CMK (cell line): ENCODE measurements at regions not wholly inside any gene's neighbourhood (a gene's known extent, or its start where the extent isn't known, plus 50 kb on each side); places are given as distances from the start of the nearest gene placed in this dataset.

Source experiments
- DNase-seq: peaks from one replicate; pipeline ENCODE4 v3.0.0-alpha.2; 2010; ENCODE audit warnings: low read depth

- DNase-seq = no peak
Measured at GRCh38 chr2:122884889-122885288, 1129.4 kb downstream of the TSN start.

- DNase-seq = no peak
Measured at GRCh38 chr2:122885436-122885835, 1130.0 kb downstream of the TSN start.

GRCh38 chr2:122886479-122887145 is 1131.2 kb downstream of the TSN start:
- DNase-seq = no peak

DNA sequence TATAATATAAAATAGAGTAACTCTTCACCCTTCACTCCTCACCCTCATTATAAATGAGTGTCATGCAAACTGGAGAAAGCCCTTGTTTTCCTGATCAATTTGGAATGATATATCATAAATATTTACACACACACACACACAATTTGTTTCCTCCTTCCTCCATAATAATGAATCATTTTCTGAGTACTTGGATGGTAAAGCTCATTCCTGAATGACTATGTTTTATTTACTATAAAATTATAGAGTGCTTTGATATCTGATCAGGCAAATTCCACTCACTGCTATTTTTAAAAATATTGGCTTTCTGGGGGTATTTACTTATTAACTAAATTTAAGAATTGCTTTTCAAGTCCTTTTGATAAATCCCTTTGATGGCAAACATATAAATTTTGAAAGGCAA is 1125.5 kb upstream of the CNTNAP5 start:
- no peak for DNase-seq

GRCh38 chr2:122905431-122905830 is 1119.7 kb upstream of the CNTNAP5 start:
- DNase-seq = no peak

DNA sequence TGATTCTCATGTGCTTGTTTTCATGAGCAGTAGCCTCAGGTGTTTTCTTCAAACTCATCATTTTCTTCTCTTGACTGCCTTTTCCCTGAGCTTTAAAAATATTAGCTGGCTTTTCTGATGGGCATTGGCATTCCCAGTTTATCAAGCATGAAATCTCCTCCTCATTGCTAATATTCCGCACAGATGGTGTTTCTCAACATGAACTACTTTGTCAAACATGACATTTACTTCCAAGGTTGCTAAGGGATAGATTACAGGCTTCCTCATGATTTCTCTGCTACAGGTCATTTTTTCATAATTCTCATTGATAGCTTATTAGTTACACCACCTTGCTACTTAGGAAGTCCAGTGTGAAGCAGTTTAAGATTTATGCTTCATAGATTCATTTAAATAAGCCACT is 1116.9 kb upstream of the CNTNAP5 start:
- no peak for DNase-seq

DNA sequence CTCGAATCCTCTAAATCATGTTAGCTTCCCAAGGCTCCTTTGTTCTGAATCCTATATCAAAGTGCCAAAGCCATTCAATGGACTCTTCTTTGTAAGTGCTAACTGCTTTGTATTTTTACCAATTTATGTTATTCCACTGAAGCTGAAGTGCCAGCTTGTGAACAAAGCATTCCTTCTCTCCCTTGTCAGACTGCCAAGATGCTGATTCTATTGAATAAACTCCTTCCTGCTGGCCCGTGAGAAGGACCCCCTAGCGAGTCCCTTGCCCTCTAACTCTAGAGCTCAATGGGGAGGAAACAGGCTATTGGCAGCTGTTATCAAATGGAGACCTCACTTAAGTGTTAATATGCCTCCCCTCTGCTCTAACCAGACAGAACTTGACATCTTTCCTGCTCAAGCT is 1097.9 kb upstream of the CNTNAP5 start:
- DNase-seq = no peak

- no peak for DNase-seq
Measured at GRCh38 chr2:122927710-122928557, 1097.2 kb upstream of the CNTNAP5 start.

DNA sequence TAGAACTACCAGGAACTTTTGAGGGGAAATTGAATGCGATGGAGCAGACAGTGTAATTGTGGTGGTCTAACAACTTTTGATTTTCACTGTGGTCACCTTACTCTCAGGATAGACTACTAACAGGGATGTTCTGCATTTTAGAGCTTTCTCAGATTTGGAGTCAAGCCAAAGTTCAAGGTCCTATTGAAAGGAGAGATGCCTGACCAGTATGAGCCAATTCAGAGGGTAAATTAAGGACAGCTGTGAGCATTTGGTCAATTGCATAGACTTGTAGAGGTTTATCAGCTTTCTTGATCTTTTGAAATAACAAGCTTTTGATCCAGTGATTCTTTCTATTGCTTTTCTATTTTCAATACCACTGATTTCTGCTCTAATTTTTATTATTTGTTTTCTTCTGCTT is 1095.7 kb upstream of the CNTNAP5 start:
- DNase-seq = no peak

DNA sequence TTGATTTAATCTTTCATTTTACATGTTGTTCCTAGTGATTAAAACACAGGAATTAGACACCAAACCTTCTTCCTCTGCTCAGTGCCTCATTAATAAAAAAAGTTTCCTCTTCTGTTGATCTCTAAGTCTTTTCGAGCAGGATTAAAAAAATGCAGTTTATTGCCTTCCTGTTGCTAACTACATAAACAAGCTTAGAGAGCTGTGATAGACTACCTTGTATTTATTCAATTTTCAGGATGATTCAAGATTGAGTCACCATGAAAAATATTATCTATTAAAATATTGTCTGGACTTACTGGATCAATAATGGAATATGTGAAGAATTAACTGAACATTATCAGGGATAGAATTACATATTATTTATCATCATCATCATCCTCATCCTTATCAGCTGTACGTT is 1089.6 kb upstream of the CNTNAP5 start:
- no peak for DNase-seq

DNA sequence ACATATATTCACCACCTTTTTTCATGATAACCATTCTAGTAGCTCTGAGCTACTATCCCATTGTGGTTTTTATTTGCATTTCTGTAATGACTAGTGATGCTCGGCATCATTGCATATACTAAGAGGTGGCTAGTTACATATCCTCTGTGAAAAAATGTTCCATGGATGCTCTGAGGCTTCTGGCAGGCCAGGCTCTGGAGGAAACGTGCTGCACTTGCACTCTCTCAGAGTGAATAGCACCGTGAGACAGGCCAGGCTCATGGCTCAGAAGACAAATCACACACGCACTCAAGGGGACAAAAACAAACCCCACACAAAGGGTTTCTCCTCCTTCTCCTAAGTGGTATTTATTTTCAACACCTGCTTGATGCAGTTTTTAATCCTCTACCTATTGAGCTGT is 1085.3 kb upstream of the CNTNAP5 start:
- DNase-seq = no peak

DNA sequence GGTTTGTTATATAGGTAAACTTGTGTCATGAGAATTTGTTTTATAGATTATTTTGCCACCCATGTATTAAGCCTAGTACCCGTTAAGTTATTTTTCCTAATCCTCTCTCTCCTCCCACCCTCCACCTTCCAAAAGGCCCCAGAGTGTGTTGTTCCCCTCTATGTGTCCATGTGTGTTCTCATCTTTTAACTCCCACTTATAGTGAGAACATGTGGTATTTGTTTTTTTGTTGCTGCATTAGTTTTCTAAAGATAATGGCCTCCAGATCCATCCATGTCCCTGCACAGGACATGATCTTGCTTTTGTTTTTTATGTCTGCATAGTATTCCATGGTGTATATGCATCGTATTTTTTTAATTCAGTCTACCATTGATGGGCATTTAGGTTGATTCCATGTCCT is 1075.6 kb upstream of the CNTNAP5 start:
- DNase-seq = no peak

- no peak for DNase-seq
Measured at GRCh38 chr2:122955776-122956175, 1069.3 kb upstream of the CNTNAP5 start.

- no peak for DNase-seq
Measured at GRCh38 chr2:122960759-122961641, 1064.1 kb upstream of the CNTNAP5 start.

DNA sequence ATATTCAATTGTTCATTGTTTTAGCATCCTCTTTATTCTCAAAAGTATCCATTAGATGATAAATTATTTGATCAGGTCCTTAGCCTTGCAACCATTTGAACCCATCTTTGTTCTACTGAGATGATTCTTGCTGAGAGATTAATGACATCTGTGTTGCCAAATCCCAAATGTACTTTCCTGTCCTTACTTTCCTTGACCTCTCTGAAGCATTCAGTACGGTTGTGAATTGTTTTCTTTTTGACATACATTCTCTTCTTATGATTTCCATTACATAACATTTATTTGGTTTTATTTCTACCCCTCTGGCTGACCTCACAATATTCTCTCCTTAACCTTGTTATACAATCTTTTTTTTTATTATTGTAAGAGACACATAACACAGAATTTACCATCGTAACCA is 1058.6 kb upstream of the CNTNAP5 start:
- no peak for DNase-seq

GRCh38 chr2:122977580-122977979 is 1047.5 kb upstream of the CNTNAP5 start:
- no peak for DNase-seq

DNA sequence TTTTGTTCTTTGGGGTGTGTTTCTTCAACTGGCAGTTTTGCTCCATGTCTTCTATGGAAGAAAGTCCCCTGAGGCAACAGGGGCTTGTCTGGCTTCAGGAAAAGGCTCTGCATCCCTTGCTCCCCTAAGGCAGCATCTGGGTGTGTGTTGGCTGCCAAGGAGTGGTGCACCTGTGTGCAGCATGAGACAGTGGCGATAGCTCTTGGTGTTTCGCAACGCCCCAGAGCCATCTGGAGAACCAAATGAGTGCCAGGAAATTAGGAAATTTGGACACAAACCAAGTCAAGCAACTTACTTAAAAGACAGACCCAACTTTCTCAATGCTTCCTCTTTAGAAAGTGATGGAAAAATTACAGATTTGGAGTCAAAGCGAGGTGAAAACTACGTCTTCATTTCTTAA is 1044.4 kb upstream of the CNTNAP5 start:
- DNase-seq = no peak

DNA sequence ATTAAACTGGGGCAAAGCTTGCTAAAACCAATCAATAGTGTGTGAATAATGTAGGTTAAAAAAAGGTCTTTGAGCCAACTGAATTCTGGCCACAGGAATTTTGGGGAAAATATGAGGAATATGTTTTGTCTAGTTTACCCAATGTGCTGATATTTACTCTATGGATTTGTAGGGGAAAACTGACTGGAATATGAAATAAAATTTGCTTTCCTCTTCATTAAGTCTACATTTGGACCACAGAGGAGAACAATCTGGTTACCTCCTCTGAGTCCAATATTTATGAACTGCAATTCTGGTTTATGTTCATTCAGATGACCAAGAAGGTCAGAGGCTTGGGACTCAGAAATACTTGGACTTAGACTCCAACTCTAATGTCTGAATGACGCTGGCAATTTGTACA is 1042.2 kb upstream of the CNTNAP5 start:
- DNase-seq = no peak

DNA sequence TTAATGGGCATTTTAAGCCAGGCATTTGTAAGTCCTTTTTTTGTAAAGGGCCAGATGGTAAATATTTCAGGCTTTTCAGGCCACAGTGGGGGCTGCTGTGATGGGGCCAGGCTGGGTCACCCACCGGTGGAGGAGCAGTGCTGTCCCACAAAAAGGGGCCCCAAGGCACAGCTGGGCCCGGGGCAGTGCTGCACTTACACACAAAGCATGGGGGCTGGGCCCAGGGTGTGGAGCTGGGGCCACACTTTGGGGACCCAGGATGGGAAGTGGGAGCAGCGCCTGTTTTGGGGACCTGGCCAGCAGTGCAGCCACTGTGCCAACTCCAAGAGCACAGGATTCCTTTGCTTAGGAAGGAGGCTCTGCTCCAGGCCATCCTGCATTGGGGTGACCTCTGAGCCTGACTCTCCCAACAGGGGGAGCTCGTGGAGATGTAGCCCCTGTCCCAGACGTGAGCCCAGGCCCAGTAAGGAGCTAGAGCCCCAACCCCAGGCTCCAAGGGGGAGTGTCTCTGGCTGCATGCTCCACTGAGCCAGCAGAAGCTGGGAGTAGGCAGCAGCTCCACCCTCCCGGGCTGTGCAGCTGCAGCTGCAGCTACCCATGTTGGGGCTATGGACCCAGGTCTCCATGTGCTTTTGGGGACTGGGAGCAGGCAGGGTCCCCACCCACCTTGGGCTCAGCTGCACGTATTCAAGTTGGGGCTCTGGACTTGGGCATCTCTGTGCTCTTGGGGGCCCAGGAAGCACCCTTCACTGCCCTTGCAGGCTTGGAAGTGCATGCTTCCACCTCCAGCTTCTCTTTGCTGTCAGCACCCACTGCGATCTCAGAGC is 1036.5 kb upstream of the CNTNAP5 start:
- no peak for DNase-seq

DNA sequence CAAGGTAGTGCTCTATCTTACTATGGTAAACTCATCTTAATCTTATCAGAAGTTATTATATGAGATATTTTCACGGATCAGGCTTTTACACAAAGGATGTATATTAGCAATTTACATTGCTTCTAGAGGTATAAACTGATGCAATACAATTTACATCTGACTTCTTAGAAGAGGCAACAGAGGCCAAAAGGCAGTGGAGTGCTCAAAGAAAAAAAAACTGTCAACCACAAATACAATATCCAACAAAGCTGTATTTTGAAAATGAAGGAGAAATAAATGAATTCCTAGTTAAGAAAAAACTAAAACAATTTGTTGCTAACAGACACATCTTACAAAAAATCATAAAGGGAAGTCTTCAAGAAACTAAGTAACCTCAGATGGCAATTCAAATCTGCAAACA is 1031.5 kb upstream of the CNTNAP5 start:
- DNase-seq = no peak

GRCh38 chr2:122999258-122999657 is 1025.8 kb upstream of the CNTNAP5 start:
- DNase-seq = no peak

DNA sequence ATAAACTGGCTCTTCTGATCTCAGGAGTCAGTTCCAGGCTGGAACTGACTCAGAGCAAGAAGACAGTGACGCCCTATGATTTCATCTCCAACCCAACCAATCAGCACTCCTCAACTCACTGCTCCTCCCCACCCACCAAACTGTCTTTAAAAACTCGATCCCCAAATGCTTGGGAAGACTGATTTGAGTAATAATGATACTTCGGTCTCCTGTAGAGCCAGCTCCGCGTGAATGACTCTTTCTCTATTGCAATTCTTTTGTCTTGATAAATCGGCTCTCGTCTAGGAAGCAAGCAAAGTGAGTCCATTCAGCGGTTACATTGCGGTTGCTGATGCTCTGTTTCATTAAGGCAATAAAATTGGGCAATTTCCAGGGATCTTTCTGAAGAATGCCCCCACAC is 1025.3 kb upstream of the CNTNAP5 start:
- DNase-seq = no peak
